Naive thymus-derived CD8-positive, alpha-beta T cell (primary cell): ENCODE measurements at regions not wholly inside any gene's neighbourhood (a gene's known extent, or its start where the extent isn't known, plus 50 kb on each side); places are given as distances from the start of the nearest gene placed in this dataset.
A peak's percentile ranks its signal among the peaks of the same experiment; 100 is the strongest.

Experiments used
- ATAC-seq, 2 donors: fragments of 150-1000 bp; cut with Tn5 transposase in 1 of 2; sonication (Bioruptor Pico), chemical (Tn5 transposase) in 1 of 2; 1 replicate in 1 of 2; 2 replicates in 1 of 2; pipeline ENCODE4 v1.10.0; 2021; ENCODE audit warnings: mild to moderate bottlenecking in 2 of 2, moderate library complexity in 2 of 2
- POLR2A ChIA-PET: fragments of 350-600 bp; sonication (Branson Sonifier 250); formaldehyde crosslinking; loops from one replicate; lab custom pipeline; 2021; ENCODE audit warnings: antibody characterized with exemption; lab: Charles Lee
- DNase-seq, 10 donors: peaks; one replicate each; pipeline versions ENCODE4 v3.0.0 to v3.0.0-alpha.2; 2020 to 2022
- H3K27ac Mint-ChIP-seq, 10 donors: one replicate each; pipeline ENCODE4 v1.8.0; 2020 to 2022; ENCODE audit warnings: mild to moderate bottlenecking in 10 of 10, mixed read lengths in 10 of 10, moderate library complexity in 4 of 10, inconsistent platforms in 1 of 10
- H3K27me3 Mint-ChIP-seq, 5 donors: one replicate each; pipeline ENCODE4 v1.8.0; 2021 to 2022; ENCODE audit warnings: mixed read lengths in 5 of 5
- H3K36me3 Mint-ChIP-seq, 3 donors: one replicate each; pipeline ENCODE4 v1.8.0; 2020 to 2022; ENCODE audit warnings: mixed read lengths in 3 of 3, mild to moderate bottlenecking in 2 of 3, inconsistent platforms in 1 of 3
- H3K4me1 Mint-ChIP-seq, 4 donors: one replicate each; pipeline ENCODE4 v1.8.0; 2021 to 2022; ENCODE audit warnings: mixed read lengths in 4 of 4
- H3K4me3 Mint-ChIP-seq, 10 donors: one replicate each; pipeline ENCODE4 v1.8.0; 2020 to 2022; ENCODE audit warnings: mild to moderate bottlenecking in 10 of 10, mixed read lengths in 10 of 10, moderate library complexity in 6 of 10, inconsistent platforms in 1 of 10
- H3K9me3 Mint-ChIP-seq, 9 donors: one replicate each; pipeline ENCODE4 v1.8.0; 2020 to 2022; ENCODE audit warnings: mixed read lengths in 9 of 9, mild to moderate bottlenecking in 3 of 9, inconsistent platforms in 1 of 9, moderate library complexity in 1 of 9

DNA sequence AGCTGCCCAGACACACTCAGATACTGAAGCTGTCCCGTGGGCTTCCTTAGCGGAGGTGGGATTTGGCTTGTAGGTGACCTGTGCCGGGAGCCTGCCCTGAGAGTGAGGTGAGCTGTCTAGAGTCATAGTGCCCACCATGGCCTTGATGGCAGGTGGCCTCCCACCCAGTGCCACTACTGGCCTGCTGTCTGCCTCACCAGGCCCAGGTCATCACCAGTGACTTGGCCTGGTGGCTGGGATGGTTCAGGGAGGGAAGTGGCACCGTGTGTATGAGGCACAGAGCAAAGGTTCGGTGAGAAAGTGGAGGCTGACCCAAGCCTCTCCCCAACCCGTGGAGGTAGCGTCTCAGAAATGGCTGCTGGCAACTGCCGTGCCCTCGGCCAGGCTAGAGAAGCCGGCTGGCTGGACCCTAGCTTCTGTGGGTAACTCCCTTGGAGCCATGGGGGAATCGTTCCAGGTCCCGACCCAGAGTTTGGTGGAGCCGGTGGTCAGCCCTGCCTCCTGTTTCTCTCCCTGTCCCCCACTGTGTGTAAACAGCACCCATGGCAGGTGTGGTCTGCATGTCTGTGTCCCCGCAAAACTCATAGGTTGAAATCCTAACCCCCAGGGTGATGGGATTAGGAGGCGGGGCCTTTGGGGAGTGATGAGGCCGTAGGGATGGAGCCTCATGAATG is 155.4 kb upstream of the C1orf174 start:
- DNase-seq = no peak
- Mint-ChIP-seq H3K27me3 (peaks cover 0 to 19% (median 9%) of the 10 kb centered on the region in 5 donors), H3K4me1 (no peaks in the 10 kb centered on the region), H3K4me3 (no peak overlapping the region), H3K9me3 (peaks cover 0 to 3% (median 0%) of the 10 kb centered on the region in 9 donors), H3K27ac (no peak overlapping the region), H3K36me3 (no peaks in the 10 kb centered on the region)
- POLR2A ChIA-PET = no interaction called here
- ATAC-seq = no peak

DNA sequence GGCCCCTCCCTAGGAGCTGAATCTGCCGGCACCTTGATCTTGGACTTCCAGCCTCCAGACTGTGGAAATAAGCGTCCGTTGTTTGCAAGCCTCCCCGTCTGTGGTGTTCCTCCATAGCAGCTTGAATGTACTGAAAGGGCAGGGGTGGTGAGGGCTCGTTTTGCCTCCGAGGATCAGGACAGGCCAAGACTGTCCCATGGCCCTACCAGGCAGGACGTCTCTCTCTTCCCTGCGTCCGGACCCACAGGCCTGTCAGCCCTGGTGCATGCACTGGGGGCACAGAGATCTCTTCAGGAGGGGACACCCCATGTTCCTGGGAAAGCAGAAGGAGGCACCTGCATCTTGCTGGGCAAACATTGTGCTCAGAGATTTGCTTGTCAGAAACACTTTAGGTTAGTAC is 156.3 kb upstream of the C1orf174 start:
- no peak for ATAC-seq
- Mint-ChIP-seq H3K4me1 (no peaks in the 10 kb centered on the region), H3K27me3 (peaks cover 0 to 13% (median 8%) of the 10 kb centered on the region in 5 donors), H3K9me3 (peaks cover 0 to 3% (median 0%) of the 10 kb centered on the region in 9 donors), H3K4me3 (no peak overlapping the region), H3K36me3 (no peaks in the 10 kb centered on the region), H3K27ac (no peak overlapping the region)
- no peak for DNase-seq
- POLR2A ChIA-PET = no interaction called here

DNA sequence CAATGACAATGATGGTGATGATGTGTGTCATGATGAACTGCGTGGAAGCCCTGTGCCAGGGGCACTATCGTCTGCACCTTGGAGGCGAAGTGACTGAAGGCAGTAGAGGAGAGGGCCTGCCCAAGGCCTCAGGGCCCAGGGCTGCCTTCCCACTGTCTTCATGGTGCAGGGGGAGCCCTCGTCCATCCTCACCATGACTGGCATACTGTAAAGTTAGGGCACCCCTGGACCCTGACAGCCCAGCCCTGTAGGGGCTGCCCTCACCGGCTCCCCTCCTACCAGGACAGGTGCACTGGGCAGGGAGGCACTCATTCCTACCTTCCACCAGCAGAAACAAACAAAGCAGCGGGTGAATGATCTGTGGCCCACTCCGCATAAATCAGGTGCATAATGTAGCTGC is 156.9 kb upstream of the C1orf174 start:
- peaks cover 0 to 3% (median 0%) of the 10 kb centered on the region in 9 donors for H3K9me3 Mint-ChIP-seq
- no peak overlapping the region for H3K4me3 Mint-ChIP-seq
- H3K27me3 Mint-ChIP-seq = peaks cover 0 to 13% (median 8%) of the 10 kb centered on the region in 5 donors
- no peaks in the 10 kb centered on the region for H3K36me3 Mint-ChIP-seq
- no peak for ATAC-seq
- H3K4me1 Mint-ChIP-seq = no peaks in the 10 kb centered on the region
- no peak for DNase-seq
- no peak overlapping the region for H3K27ac Mint-ChIP-seq
- POLR2A ChIA-PET = no interaction called here

DNA sequence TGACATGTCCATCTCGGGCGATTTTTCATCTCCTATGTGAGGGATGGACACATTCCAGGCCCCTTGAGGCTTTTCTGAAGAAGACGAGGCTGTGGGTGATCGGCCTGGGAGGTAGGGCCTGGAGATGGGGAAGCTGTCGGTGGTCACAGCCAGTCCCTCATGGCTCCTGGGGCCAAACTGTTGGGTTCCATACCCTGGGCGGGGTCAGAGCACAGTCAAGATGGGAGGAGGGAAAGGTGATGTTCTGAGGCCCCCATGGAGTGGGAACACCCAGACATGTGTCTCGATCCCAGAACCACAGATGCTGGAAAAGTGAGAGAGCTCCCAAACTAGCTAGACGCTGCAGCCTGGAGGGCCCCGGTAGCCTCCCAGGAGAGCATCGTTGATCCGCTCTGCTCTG is 157.5 kb upstream of the C1orf174 start:
- H3K27ac Mint-ChIP-seq = no peak overlapping the region
- no peak for ATAC-seq
- H3K4me3 Mint-ChIP-seq = no peak overlapping the region
- H3K4me1 Mint-ChIP-seq = no peaks in the 10 kb centered on the region
- no peak for DNase-seq
- peaks cover 0 to 2% (median 0%) of the 10 kb centered on the region in 9 donors for H3K9me3 Mint-ChIP-seq
- peaks cover 0 to 11% (median 6%) of the 10 kb centered on the region in 5 donors for H3K27me3 Mint-ChIP-seq
- H3K36me3 Mint-ChIP-seq = no peaks in the 10 kb centered on the region
- POLR2A ChIA-PET = no interaction called here

DNA sequence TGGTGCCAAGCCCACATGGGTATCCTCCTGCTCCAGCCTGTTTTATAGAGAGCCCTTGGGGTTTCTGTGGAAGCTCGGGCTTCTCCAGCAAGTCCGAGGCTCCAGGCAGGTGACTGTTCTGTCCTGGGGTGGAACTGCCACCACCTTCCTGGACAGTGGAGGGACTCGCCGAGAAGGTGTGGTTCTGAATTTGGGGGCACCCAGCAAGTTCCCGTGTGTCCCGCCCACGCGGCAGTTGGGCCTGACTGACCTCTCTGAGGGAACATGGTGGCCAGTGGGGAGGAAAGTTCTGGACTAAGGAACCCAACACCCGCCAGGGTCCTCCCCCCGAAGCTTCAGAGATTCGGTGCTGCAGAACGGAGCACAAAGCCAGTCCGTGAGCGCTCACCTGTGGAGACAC is 158.1 kb upstream of the C1orf174 start:
- ATAC-seq = no peak
- no peak for DNase-seq
- H3K9me3 Mint-ChIP-seq = no peaks in the 10 kb centered on the region
- no peaks in the 10 kb centered on the region for H3K4me1 Mint-ChIP-seq
- H3K27me3 Mint-ChIP-seq = peaks cover 0 to 6% (median 3%) of the 10 kb centered on the region in 5 donors
- H3K4me3 Mint-ChIP-seq = no peak overlapping the region
- H3K36me3 Mint-ChIP-seq = no peaks in the 10 kb centered on the region
- no peak overlapping the region for H3K27ac Mint-ChIP-seq
- POLR2A ChIA-PET = no interaction called here

DNA sequence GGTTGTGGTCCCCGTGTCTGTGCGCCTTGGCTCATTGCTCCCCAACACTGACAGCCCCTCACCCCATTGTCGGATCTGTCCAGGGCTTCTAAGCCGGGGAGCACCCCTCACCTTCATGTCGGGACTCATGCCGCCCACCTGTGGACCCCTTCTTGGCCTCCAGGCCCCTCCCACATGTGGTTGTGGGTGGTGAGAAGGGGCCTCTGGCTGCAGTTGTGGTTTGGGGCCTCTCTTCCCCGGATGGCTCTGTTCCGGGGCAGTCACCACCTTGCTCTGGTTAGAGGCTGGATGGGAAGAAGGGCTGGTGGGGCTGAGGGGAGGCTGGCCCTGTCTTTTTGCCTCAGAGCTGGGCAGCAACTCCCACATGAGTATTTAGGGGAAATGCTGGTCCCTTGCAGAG is 158.6 kb upstream of the C1orf174 start:
- ATAC-seq = no peak
- no peak overlapping the region for H3K4me3 Mint-ChIP-seq
- DNase-seq = no peak
- peaks cover 0 to 3% (median 0%) of the 10 kb centered on the region in 5 donors for H3K27me3 Mint-ChIP-seq
- H3K4me1 Mint-ChIP-seq = no peaks in the 10 kb centered on the region
- POLR2A ChIA-PET = no interaction called here
- H3K27ac Mint-ChIP-seq = no peak overlapping the region
- H3K36me3 Mint-ChIP-seq = no peaks in the 10 kb centered on the region
- no peaks in the 10 kb centered on the region for H3K9me3 Mint-ChIP-seq

DNA sequence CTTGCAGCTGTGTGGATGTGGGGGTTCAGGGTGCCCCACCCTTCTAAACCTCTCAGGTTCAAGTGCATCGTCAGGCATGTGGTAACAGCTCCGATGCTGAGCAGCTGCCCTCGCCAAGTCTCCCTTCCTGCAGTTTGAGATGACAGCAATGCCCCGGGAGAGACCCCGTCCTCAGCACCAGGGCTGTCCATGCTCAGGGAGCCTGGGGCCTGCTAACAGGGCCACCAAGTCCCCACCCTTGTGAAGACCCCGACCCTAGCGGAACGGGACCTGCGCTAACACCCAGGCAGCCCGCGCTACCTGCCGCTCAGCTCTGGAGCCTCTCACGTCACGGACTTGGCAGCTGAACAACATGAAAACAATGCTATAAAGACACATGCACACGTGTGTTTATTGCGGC is 159.2 kb upstream of the C1orf174 start:
- no peaks in the 10 kb centered on the region for H3K36me3 Mint-ChIP-seq
- no peaks in the 10 kb centered on the region for H3K9me3 Mint-ChIP-seq
- ATAC-seq (no peak), DNase-seq (no peak)
- no peak overlapping the region for H3K4me3 Mint-ChIP-seq
- POLR2A ChIA-PET = no interaction called here
- peaks cover 0 to 3% (median 0%) of the 10 kb centered on the region in 5 donors for H3K27me3 Mint-ChIP-seq
- no peak overlapping the region for H3K27ac Mint-ChIP-seq
- no peaks in the 10 kb centered on the region for H3K4me1 Mint-ChIP-seq

DNA sequence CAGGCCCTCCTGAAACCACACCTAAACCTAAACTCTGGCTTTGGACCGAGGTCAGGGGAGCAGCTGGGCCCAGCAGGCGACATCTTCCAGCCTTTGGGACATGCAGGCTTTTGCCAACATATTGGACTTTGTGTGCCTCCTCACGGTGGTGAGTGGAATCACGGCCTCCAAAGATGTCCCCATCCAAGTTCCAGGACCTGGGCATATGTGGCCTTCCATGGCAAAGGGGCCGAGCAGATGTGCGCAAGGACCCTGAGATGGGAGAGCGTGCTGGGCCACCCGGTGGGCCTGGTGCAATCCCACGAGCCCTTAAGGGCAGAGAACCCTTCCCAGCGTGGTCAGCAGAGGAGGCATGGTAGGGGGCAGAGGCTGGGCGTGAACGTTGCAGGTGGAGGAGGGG is 160.8 kb upstream of the C1orf174 start:
- Mint-ChIP-seq H3K4me1 (no peaks in the 10 kb centered on the region), H3K9me3 (no peaks in the 10 kb centered on the region), H3K36me3 (no peaks in the 10 kb centered on the region), H3K27ac (no peak overlapping the region), H3K27me3 (no peaks in the 10 kb centered on the region), H3K4me3 (no peak overlapping the region)
- no peak for ATAC-seq
- POLR2A ChIA-PET = no interaction called here
- DNase-seq = no peak

DNA sequence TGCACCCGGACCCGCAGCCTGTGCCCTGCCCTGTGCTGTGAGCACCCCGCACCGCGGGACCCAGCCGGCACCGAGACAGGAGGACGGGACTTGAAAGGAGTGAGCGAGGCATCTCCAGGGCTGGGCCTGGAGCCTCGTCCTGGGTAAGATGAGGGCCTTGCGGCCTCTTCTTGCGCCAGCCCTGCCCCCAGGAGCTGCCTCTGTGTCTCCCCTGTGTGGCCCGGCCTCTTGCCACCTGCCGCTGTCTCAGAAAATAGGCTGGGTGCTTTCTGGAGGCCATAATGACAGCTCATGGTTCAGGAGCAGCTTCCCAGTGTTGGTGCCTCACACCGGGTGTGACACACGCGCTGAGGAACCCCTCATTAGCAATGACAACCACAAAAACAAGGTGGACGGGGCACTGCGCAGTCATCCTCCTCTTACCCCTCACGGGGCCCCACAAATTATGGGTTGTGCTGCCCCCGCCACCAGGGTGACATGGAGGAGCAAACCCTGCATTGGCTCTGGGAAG is 161.5 kb upstream of the C1orf174 start:
- Mint-ChIP-seq H3K27ac (no peak overlapping the region), H3K4me3 (no peak overlapping the region)
- no peak for DNase-seq

DNA sequence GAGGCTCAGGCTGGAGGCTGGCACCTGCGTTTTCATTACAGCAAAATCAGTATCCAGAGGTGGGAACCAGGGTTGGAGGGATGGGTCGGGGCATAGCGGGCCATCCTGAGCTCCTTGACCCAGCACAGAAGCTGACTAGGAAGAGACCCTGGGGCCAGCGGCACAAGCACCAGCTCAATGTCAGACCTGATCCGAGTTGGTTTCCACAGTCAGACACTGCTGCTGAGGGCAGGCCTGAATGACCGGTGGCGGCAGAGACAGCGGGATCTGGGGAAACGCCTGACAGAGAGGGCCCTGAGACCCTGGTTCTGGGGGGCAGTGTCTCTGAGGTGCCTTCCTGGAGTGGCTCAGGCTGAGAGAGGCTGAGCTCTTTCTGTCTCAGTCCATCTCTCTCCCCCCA is 162.0 kb upstream of the C1orf174 start:
- H3K4me1 Mint-ChIP-seq = no peaks in the 10 kb centered on the region
- no peak for DNase-seq
- no peak overlapping the region for H3K4me3 Mint-ChIP-seq
- no peak overlapping the region for H3K27ac Mint-ChIP-seq
- no peak for ATAC-seq
- H3K9me3 Mint-ChIP-seq = no peaks in the 10 kb centered on the region
- no peaks in the 10 kb centered on the region for H3K27me3 Mint-ChIP-seq
- no peaks in the 10 kb centered on the region for H3K36me3 Mint-ChIP-seq
- POLR2A ChIA-PET = interaction anchor here (0.6 kb wide), 1 partner anchor 51 kb away, joined by 3 read pairs; no protein-coding TSS in a partner anchor

More for the DNA sequence above, 161.5 kb upstream of the C1orf174 start:
- POLR2A ChIA-PET = interaction anchor here (0.6 kb wide), 1 partner anchor 50 kb away, joined by 3 read pairs; no protein-coding TSS in a partner anchor
- H3K9me3 Mint-ChIP-seq = no peaks in the 10 kb centered on the region
- H3K36me3 Mint-ChIP-seq = no peaks in the 10 kb centered on the region
- no peaks in the 10 kb centered on the region for H3K4me1 Mint-ChIP-seq
- no peak for ATAC-seq
- no peaks in the 10 kb centered on the region for H3K27me3 Mint-ChIP-seq

DNA sequence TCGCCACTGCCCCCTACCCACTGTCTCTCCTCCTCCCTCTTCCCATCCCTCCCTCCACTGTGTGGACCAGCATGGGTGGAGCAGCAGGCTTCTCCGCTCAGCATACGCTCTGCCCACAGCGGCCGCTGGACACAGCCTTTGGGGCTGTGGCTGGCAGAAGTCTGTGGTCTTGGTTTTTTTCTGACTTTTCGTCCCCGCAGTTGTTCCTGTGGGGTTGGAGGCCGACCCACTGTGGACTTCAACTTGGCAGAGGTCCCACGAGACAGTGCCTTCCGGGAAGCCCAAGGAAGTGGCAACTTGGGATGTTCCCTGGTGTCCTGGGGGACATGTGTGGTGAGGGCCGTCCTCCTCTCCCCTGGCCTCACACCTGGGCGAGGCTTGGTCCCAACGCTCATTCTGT is 162.5 kb upstream of the C1orf174 start:
- no peak overlapping the region for H3K27ac Mint-ChIP-seq
- H3K9me3 Mint-ChIP-seq = no peaks in the 10 kb centered on the region
- H3K36me3 Mint-ChIP-seq = no peaks in the 10 kb centered on the region
- H3K27me3 Mint-ChIP-seq = no peaks in the 10 kb centered on the region
- H3K4me3 Mint-ChIP-seq = no peak overlapping the region
- ATAC-seq = no peak
- POLR2A ChIA-PET = no interaction called here
- DNase-seq = no peak
- no peaks in the 10 kb centered on the region for H3K4me1 Mint-ChIP-seq

DNA sequence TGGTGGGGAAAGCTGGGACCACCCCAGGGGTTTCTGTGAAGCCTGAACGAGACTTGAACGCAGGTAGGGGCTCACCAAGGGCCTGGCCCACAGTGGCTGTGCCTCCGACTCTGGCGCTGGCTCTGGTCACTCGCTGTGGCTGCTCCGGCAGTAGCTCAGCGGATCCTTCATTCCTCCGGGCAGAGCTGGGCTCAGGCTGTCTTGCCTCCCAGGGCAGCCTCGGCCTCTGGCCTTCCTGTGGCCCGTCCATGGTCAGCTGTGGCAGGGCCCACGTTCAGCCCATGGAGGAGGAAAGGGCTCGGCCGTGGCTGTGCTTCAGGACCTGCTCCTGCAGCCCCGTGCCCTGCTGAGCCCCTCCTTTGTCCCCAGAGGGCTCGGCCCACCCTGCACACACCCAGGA is 162.9 kb upstream of the C1orf174 start:
- Mint-ChIP-seq H3K9me3 (no peaks in the 10 kb centered on the region), H3K27ac (no peak overlapping the region), H3K4me1 (no peaks in the 10 kb centered on the region), H3K27me3 (no peaks in the 10 kb centered on the region), H3K4me3 (no peak overlapping the region), H3K36me3 (no peaks in the 10 kb centered on the region)
- DNase-seq (no peak), ATAC-seq (no peak)
- POLR2A ChIA-PET = no interaction called here

DNA sequence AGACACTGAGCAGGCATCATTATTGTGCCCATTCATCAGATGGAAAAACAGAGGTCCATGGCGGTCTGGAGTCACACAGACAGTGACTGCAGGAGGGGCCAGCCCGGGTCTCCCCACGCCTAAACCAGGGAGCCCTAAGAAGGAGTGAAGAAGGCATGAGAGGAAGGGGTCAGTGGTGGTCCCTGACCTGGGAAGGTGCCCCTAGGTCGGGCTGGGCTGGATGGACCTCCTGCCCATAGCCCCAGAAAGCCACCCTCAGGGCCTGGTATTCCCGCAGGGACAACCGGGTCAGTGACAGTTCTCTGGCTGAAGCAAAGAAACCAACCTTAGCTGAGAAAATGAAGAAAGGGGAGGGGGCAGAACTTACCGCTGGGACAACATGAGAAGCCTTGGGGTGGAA is 163.4 kb upstream of the C1orf174 start:
- ATAC-seq = no peak
- Mint-ChIP-seq H3K27me3 (no peaks in the 10 kb centered on the region), H3K4me1 (no peaks in the 10 kb centered on the region), H3K4me3 (no peak overlapping the region), H3K9me3 (no peaks in the 10 kb centered on the region), H3K36me3 (no peaks in the 10 kb centered on the region), H3K27ac (peak overlapping the region in 1 of 10 donors; percentile 71)
- peak in 1 of 10 donors; percentile 60 for DNase-seq
- POLR2A ChIA-PET = no interaction called here
